ENCODE measurements at regions not wholly inside any gene's neighbourhood (a gene's known extent, or its start where the extent isn't known, plus 50 kb on each side); places are given as distances from the start of the nearest gene placed in this dataset.

DNA sequence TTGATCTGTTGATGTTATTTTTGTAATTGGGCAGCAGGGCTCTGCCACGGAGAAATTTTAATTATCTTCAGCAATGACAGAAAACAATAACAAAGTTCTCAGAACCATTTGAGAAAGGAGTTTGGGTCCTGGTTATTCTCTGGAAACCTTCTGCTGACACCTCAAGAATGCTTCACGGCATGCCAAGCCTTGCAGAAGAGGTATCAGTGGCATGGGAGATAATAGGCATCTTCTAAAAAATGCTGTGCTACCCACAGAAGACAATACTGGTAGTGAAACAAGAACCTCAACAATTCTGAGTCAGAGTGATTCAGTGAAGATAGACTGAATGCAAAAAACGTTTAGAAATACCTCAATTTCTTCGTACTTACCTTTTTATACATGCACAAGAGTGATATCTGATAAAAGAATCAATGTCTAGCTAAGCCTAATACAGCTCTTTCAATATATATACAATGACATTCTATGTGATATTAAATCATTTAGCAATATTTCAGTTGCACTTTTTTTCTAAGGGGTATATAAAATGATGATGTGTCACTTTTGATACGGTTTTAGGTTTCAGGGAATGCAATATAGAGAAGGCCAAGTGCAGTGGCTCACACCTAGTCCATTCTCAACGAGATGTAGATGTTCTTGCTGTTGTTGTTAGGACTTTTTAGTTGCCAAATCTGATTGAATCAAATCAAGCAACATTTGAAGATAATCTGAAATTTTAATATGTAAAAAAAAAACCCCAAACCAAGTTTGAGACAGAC is 110.4 kb upstream of the COL21A1 start:
- TF ChIP-seq EP300 (IDR thresholded peaks at IDR 0.05; ENCODE audit: low read depth in 2 of 2, low read length in 2 of 2) (no peak), EP300 (CRISPR knock-in tag; IDR thresholded peaks at IDR 0.05; ENCODE audit: borderline replicate concordance) (no peak), SALL1 (CRISPR knock-in tag; IDR thresholded peaks at IDR 0.05) (no peak)

Measured in HepG2 (cell line).